ENCODE measurements at regions not wholly inside any gene's neighbourhood (a gene's known extent, or its start where the extent isn't known, plus 50 kb on each side); places are given as distances from the start of the nearest gene placed in this dataset.
"Not testable (repeated sequence)": the region's sequence is repeated elsewhere in the genome, so short reads cannot be mapped to it uniquely, and the experiment has no call there.

DNA sequence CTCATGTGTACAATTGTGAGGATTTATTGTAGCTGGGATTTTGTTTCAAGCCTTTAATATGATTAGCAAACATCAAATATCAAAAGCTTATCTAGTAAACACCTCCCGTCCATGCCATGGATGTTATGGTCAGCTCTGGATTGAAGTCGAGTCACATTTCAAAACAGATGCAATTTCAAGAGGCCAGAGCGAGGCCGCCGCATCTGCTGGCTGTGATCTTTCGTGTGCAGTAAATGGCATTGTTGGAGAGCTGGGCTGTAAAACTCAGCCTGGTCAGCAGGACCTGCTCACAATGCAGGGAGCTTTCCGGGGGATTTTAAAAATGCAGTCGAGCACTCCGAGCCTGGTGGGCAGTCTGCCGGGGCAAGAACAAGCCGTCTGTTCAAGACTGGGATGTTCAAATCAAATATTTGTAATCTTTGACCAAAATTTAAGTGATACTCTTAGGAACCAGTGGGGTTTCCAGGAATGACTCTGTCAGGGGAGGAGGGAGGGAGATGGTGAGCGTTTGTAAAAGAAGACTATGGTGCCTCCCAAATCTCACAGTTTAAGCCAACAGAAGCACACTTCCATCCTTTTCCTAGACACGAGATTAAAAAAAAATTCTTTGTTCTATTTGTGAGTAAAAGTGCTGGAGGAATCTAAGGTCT, 97.6 kb downstream of the MYCN start:
- no peak for DNase-seq

DNA sequence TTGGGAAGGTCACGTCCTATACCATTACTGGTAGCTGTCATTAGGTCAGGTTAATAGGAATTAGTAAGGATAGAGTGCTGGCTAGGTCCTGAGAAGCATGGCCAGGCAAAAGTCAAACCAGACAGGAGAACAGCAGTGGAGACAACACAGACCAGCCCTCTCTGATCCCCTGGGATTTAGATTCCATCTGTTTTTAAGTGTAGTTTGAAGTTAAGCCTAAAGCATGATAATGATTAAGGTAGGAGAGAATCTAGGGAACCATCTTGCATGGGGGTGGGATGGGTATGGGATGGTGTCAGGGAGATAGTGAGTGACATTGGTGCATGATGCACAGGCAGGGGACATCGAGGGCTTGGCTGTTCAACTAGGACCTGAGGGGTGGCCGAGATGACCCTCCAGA, 96.6 kb downstream of the MYCN start:
- DNase-seq, result no peak

DNA sequence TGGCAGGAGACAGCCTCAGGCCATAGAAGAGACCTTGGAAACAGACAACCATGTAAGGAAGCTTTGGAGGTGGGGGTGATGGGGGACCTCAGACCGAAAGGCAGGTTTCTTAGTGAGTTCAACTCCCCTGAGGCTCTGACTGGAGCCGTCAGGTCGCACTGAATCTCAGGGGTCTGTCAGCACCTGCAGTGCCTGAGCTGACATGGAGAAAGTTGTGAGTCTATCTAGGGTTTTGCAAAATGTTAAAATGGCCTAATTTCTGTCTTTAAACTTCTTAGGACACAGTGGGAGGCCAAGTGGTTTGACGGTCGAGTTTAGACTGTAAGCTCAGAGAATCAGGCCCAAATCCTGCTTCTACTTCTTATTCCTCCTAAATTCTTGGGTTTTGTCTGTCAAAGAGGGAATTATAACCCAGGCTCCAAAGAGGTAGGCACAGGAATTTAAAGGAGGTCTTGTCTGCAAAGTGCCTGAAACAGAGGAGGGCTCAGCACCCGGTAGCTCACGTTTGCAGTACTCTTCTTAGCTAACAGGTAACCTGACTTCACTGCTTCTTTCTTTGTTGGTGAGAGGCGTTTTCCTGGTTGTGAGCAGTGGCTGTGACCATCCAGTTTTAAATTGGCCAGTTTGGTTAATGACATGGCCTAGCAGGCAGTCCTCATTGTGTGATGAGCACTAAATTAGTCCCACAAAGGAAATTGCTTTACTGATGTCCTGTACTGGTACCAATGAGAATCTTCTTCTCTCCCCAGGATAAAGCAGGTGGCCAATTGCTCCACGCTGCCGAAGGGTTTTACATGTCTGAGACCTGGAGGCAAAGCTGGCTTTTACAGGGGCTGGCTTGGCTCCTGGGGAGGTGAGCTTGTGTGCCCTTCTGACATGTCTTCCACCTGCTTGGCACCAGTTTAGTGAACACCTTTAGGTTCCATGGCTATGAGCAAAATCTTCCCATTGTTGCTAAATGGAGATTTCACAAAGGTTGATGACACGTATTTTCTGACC, 95.7 kb downstream of the MYCN start:
- DNase-seq, result no peak

DNA sequence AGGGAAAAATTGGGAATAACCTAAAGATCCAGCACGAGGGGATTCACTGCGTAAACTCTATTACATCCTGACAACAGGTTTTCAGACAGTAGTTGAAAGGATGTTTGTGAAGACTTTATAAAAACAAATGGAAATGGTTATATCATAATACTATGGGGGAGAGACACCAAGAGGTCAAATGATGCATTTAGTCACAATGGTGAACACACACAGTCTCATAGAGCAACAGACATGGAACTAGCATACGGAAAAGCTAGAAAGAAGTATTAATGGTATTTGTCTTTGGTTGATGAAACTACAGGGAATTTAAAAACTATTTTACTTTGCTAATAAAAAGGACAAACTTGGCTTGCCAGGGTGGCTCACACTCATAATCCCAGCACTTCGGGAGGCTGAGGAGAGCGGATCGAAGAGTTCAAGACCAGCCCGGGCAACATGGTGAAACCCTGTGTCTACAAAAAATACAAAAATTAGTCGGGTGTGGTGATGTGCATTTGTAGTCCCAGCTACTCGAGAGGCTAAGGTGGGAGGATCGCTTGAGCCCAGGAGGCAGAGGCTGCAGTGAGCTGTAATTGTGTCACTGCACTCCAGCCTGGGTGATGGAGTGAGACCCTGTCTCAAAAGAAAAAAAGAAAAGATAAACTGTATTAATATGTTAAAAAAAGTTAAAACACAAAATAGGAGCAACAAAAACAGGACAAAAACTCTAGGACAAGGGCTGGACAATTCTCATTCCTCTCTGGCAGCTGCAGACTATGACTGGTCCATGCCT, 94.8 kb downstream of the MYCN start:
- DNase-seq, result no peak

DNA sequence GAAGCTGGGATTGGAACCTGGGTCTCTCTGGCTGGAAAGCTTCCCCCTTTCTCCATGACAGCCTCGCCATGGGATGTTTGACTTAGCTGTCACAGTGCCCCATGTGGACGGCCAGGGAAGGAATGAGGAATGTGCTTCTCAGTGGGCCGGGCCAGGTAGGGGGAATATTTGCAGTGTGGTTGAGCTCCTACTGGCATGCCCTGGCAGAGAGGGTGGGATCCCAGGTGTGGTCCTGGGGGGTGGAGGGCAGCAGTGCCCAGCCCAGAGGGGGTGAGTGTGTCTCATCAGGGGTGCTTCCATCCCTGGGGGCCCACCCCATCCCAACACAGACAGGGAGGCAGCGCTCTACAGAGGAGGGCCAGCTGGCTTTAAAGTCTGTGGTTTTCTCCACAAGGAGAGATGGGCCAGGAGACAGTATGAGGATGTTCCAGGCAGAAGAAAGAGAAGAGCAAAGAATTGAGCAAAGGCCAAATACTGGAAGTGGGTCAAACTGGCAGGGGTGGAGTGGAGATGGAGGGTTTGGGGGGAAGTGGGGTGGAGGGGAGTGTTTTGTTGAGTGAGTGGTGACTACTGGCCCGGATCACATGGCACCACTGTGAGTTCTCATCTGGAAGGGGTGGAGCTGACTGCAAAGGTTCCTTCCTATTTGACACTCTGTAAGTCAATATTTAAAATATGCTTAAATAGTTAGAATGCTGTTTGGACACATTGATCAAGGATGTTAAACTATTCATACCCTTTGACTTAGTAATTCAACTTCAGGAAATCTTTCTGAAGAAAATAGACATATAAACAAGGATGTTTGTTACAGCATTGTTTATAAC, 94.0 kb downstream of the MYCN start:
- no peak for DNase-seq

DNA sequence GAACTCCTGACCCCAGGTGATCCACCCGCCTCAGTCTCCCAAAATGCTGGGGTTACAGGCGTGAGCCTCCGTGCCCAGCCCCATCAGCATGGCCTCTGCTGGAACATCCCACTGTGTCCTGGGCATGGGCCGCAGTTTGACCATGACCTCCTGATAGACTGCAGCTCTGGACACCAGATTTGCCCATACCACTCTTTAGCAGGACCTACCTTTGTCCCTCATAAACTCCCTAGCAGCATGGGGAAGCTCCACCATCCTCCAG, 92.6 kb downstream of the MYCN start:
- DNase-seq, result no peak

DNA sequence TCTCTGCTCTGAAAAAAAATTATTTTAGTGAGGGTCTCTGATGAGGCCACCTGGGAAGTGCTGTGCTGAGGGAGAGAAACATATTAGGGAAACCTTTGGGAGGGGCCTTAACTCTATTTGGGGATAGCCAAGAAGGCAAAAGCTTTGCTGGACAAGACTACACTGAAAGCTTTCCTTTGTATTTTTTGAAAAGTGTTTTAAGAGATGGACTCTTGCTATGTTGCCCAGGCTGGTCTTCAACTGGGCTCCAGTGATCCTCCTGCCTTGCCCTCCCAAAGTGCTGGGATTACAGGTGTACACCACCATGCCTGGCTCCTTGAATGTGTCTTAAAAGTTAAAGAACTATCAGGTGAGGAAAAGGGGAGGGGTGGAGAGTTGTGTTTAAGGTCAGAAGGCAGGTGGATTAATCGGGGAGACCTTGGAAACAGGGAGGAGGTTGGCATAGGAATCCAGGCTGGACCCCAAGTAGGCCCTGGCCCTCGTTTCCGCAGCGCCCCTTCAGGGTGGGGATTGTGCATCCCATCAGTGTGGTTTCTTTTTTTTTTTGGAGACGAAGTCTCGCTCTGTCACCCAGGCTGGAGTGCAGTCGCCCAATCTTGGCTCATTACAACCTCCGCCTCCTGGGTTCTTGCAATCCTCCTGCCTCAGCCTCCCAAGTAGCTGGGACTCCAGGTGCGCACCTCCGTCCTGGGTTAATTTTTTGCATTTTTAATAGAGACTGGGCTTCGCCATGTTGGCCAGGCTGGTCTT, 92.1 kb downstream of the MYCN start:
- DNase-seq, result no peak

DNA sequence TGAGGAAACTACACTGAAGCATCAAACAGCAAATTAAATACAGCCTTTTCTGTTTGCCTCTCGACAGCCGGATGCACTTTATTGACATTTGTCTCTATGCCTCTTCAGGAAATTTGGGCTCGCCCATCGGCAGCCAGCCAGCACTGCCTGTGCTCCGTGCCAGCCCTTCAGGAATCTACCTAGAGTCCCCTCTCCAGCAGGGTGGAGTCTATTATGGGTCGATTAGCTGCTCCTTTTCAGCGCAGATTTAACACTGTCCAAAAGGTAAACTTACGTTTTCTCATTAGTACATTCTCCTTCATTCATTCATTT, 91.5 kb downstream of the MYCN start:
- no peak for DNase-seq

DNA sequence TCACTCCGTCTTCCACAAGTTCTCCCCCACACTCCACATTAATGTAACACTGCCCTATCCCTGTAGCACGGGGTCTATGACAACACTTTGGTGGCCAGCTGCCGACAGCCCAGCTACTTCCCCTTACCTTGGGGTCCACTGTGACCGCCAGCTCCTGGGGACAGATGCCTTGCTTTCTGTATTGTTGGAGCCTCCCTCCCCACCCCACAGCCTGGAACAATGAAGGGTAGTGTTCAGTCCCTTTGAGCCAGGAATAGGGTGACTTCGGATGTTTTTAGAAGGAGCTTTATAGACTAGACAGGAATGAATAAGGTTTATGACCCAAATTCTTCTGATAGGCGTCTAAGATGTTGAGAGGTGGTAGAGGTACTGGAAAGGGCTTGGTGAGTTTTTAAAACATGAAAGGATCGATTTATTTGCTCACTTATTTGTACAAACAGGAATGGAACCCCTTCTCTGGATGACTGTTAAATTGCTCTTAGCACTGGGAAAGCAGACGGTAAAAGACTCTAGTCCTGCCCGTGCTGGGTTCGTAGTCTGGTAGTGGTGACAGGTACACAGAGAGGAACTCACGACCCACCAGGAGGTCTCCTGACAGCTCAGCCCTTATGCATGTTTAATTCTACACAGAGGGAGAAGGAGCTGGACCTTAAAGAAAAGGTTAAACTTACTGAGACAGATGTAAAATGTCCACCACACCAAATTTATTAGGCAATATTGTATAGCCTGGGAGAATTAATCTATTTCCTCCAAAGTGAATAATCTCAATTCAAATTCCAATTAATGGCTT, 90.9 kb downstream of the MYCN start:
- no peak for DNase-seq

DNA sequence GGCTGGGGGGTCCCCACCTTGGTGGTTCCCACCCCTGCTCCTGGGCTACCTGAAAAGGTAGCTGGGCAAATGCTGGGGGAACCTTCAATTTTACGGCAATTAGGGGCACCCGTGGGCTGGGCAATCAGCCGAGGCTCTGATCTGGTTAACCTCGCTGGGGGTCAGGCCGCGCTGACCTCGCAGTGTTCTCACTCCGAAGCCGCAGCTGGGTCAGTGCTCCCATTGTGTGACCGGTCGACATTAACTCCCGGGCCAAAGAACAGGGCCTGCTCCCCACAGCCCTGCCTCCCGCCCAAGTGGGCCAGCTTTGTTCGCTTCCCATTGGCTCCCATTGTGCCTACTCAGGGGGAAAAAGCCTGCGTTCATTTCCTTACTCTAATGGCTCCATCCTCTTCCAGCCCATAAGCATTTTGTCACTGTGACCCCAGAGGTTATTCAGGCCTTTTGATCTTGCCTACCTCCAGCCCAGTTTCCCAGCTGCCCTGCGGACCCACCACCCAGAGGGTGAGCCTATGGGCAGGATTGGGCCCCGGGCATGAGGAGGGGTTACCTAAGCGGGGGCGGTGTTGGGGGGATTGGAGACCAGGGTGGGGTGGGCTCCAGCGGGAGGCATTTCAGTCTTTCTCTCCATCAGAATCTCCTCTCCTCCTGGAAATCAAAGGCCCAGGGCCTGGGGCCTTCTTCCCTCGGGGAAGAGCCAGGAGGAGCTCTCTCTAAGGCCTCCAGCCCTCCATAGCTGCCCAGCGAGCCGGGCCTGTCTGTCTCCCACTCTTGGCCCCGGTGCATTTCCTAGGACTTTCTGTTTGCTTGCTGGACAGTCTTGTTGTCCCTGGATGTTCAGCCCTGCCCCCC, 90.1 kb downstream of the MYCN start:
- DNase-seq, result no peak

DNA sequence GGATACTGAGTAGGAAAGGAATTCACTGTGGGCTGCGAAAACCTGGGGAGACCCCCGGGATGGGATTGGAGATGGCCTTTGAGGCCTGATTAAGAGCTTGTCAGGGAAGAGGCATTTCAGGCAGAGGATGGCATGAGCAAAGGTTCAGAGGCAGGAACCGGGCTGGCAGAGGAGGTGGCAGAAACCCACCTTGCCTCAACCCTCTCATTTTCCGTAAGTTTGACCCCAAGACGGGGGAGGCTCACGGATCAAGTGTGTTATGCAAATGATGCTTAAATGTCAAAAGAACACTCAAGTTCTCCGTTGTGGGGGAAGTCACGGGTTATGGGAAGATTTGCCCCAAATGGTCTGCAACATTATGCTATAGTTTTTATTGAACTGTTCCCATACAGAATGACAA, 88.3 kb downstream of the MYCN start:
- DNase-seq, result no peak

DNA sequence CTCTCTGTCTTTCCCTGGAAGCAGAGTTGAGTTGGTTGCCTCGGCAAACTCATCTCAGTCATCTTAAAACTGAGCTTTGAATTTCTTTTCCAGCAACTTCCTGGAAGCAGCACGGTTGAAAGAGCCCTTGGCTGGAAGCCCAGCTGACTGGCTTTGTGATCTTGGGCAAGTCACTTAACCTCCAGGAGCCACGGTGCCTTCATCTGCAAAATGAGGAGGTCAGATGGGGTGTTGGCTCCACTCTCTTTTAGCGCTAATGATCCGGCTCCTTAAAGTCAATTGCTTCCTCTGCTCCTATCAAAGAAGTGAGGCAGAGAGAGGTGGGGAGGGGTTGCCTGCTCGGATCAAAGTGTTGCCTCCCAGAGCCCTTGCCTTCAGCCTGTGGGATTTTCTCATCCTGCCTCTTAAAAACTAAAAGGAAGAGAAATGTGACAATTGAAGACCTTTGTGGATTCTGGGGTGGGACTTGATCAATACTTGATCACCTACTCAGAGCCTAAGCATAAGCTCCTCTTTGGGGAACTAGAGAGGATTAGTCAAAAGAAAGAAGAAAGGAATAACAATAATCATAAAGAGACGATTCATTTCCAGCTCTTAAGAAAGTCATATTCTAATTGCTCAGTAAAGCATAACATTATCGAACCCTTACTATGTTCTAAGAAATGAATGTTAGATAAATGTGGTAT, 86.6 kb downstream of the MYCN start:
- DNase-seq, result no peak

DNA sequence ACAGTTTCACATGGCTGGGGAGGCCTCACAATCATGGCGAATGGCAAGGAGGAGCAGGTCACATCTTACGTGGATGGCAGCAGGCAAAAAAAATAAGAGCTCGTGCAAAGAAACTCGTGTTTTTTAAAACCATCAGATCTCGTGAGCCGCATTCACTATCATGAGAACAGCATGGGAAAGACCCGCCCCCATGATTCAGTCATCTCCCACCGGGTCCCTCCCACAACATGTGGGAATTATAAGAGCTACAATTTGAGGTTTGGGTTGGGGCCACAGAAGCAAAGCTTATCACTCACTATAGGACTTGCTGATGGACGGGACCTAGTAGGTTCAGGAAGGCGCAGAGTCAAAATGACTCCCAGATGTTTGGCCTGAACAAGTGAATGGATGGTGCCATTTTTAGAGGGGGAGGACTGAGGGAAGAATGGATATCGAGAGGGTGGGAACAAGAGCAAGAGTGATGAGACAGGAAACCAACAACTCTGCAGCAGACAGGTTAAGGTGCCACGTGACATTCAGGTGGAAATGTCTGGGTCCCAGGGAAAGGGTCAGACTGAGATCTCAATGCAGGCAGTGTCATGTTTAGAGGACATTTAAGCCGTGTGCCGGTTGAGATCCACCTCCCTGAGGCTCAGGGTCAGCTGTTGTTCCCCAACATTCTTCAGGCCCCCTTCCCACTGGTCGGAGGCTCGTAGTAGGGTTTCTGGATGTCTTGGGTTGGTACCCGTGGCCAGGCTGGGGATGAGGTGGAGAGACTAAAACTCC, 85.7 kb downstream of the MYCN start:
- DNase-seq, result no peak

DNA sequence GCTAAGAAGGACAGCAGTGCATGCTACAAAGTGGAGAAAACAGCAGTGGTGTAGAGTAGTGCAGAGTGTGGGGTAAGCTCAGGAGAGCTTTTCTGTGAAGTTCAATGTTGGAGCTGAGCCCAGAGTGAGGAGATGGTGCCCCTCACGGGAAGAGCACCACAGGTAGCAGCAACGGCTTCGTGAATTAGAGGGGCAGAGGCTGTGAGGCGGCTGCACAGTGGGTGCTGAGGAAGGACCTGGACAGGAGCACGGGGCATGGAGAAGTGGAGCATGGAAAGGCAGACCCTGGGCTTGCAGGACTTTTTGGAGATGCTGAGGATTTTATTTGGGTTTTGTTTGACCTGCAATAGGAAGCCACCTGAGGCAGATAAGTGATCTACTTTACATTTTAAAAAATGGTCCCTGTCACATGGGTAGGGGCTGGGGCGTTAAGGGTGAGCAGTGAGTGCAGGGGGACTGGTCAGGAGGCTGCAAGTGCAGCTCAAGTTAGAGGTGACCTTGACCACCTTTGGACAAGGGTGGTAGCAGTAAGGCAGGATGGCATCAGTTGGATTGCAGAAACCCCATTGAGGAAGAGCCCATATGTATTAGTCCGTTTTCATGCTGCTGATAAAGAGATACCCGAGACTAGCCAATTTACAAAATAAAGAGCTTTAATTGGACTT, 85.0 kb downstream of the MYCN start:
- DNase-seq, result no peak

DNA sequence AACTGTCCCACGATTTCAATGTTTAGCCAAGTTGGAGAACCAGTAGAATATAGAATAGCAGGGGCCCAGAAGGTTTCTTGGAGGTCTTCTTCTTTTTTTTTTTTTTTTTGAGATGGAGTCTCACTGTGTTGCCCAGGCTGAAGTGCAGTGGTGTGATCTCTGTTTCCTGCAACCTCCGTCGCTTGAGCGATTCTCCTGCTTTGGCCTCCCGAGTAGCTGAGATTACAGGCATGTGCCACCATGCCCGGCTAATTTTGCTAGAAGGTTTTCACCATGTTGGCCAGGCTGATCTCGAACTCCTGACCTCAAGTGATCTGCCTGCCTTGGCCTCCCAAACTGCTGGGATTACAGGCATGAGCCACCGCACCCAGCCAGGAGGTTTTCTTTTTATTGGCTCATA, 84.3 kb downstream of the MYCN start:
- not testable (repeated sequence) for DNase-seq

DNA sequence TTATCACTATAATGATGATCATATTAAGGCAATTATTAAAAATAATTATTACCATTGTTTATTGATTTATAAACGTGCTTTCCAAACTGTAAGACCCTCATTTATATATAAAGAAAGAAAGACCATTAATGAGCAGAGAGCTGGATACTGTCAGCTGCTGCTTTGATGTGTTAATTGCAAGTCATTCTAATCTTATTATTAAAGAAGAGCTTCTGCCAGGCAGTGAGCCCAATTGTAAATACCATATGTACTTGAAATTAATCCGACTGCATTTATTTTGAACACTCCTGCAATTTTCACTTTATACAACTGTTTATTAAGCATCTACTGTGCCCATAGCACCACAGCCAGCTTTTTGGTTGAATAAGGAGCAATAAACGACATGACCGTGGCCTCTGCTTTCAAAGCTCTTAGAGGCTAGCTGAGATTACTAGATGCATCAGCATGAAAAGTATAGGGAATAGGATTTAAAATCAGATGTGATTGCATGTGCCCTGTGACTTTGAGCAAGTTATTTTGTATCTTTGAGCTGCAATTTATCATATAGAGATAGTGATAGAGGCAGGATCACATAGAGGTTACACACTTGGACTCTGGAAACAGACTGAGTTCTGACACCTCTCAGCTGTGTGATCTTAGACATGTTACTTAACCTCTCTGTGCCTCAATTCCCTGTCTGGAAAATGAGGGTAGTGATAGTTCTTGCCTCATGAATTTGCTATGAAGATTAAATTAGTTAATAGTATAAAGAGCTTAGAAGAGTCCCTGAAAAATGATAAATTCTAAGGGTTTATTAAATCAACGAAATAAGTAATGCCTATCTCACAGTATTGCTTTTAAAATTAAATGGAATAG, 83.4 kb downstream of the MYCN start:
- peak; percentile 66 for DNase-seq

DNA sequence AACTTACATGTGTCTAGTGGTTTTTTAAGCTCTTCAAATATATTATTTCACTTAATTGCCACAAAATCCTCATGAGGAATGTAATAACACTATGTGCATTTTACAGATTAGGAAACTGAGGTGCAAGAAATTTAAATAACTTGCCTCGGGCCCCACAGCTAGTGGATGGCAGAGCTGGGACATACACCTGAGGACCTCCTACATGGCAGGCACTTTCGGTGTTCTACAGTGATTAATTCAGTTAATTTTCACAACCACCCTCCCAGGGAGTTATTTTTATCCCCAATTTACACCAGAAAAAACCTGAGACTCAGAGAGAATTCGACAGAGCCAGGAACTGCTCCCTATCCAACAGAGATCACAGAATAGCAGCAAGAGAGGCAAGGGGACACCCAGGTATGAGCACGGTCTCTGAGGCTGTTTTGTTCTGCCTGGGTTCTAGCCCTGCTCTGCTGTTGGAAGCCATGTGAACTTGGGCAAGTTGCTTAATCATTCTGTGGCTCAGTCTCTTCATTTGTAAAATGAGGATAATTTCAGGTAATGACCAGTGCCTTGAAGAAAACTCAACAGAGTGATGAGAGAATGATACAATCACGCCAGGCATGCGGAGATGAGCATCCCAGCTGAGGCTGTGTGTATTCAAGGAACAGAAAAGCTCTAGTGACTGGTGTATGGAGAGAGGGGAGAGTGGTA, 82.3 kb downstream of the MYCN start:
- no peak for DNase-seq

Data from NCI-H524 treated with DMSO at 0.1 percent for 48 hours (cell line).